SK-N-SH (cell line): ENCODE measurements at regions not wholly inside any gene's neighbourhood (a gene's known extent, or its start where the extent isn't known, plus 50 kb on each side); places are given as distances from the start of the nearest gene placed in this dataset.

Source experiments
- CHD2 ChIP-seq: fragments of 150-350 bp; IDR thresholded peaks from 2 replicates; pipeline ENCODE4 v1.6.1; 2018; ENCODE audit warnings: low read length; ENCODE audit not compliant: partially characterized antibody
- EP300 ChIP-seq, 2 experiments: IDR thresholded peaks; 2 replicates each; pipeline versions ENCODE4 v1.4.0 to v1.6.1; 2012; ENCODE audit warnings: borderline replicate concordance in 1 of 2, low read depth in 1 of 2, low read length in 1 of 2
- MAX ChIP-seq: IDR thresholded peaks from 2 replicates; pipeline ENCODE4 v1.4.0; 2012; ENCODE audit warnings: low read depth
- MEF2A ChIP-seq: IDR thresholded peaks from 2 replicates; pipeline ENCODE4 v1.4.0; 2012; ENCODE audit warnings: low read depth, borderline replicate concordance
- POLR2AphosphoS5 ChIP-seq: IDR thresholded peaks from 2 replicates; pipeline ENCODE4 v1.6.1; 2012; ENCODE audit warnings: low read depth, low read length
- RAD21 ChIP-seq: IDR thresholded peaks from 2 replicates; pipeline ENCODE4 v1.6.1; 2012; ENCODE audit warnings: mild to moderate bottlenecking, low read length
- RXRA ChIP-seq: IDR thresholded peaks from 2 replicates; pipeline ENCODE4 v1.4.0; 2012; ENCODE audit warnings: low read depth, mild to moderate bottlenecking, borderline replicate concordance
- TCF12 ChIP-seq: IDR thresholded peaks from 2 replicates; pipeline ENCODE4 v1.4.0; 2012
- TEAD4 ChIP-seq: IDR thresholded peaks from 2 replicates; pipeline ENCODE4 v1.4.0; 2012; ENCODE audit warnings: mild to moderate bottlenecking, borderline replicate concordance; ENCODE audit not compliant: insufficient read depth
- TF ChIP-seq, protein P1 (sequence below): fragments of 200-600 bp; sonication (generic); IDR thresholded peaks from 2 replicates; pipeline ENCODE4 v1.6.1; 2017; ENCODE audit warnings: antibody characterized with exemption, mild to moderate bottlenecking, moderate library complexity

DNA sequence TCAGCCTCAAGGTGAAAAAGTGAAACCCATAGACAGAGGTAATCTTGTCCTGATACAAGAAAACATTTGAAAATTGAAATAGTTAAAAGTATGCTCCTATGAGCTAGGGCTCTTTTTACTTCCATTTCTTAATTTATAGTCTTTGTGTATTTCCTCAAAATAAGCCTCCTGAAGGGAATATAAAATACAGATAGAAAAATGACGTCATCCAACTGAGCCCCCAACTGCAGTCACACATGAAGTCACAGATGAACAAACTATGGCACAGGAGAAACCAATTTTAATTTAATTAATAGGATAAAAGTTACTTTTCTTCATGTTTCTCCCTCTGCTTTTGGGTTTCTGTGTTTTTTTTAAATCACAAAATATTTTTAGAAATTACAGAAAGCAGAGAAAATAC is 280.3 kb downstream of the HTR7 start:
- TF ChIP-seq CHD2 (no peak), TCF12 (no peak), RAD21 (no peak), RXRA (no peak), TEAD4 (no peak), MAX (no peak), MEF2A (no peak), EP300 (IDR thresholded peaks at IDR 0.05; ENCODE audit: borderline replicate concordance in 1 of 2, low read depth in 1 of 2, low read length in 1 of 2) (no peak), POLR2AphosphoS5 (no peak)
- TF ChIP-seq, protein P1, sequence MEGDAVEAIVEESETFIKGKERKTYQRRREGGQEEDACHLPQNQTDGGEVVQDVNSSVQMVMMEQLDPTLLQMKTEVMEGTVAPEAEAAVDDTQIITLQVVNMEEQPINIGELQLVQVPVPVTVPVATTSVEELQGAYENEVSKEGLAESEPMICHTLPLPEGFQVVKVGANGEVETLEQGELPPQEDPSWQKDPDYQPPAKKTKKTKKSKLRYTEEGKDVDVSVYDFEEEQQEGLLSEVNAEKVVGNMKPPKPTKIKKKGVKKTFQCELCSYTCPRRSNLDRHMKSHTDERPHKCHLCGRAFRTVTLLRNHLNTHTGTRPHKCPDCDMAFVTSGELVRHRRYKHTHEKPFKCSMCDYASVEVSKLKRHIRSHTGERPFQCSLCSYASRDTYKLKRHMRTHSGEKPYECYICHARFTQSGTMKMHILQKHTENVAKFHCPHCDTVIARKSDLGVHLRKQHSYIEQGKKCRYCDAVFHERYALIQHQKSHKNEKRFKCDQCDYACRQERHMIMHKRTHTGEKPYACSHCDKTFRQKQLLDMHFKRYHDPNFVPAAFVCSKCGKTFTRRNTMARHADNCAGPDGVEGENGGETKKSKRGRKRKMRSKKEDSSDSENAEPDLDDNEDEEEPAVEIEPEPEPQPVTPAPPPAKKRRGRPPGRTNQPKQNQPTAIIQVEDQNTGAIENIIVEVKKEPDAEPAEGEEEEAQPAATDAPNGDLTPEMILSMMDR, result no peak
